SK-N-MC (cell line): ENCODE measurements at regions not wholly inside any gene's neighbourhood (a gene's known extent, or its start where the extent isn't known, plus 50 kb on each side); places are given as distances from the start of the nearest gene placed in this dataset.

Source experiments
- EZH2 ChIP-seq: fragments of 200-600 bp; sonication (generic); IDR thresholded peaks from one replicate; pipeline ENCODE4 v1.6.1; 2017; ENCODE audit warnings: antibody characterized with exemption
- POLR2AphosphoS5 ChIP-seq: IDR thresholded peaks from 2 replicates; pipeline ENCODE4 v1.6.1; 2012; ENCODE audit warnings: mild to moderate bottlenecking, low read depth, low read length, borderline replicate concordance

DNA sequence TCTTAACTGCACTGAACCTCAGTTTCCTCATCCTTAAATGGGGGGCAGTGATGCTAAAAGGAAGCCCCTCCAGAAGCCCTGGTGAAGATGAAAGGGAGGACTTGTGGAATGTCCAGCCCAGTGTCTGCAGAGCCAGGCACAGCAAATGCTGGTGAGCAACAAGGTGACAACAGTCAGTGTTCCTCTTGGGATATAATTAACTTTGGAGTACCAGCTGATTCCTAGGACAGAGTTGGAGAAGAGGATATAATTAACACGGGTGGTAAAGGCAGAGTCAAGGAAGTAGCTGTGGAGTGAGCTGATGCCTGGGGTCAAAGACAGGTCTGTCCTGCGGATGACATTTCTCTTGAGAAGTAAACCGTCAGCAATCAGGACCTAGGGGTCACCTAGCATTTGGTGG, 60.7 kb upstream of the MRPS6 start:
- TF ChIP-seq POLR2AphosphoS5 (no peak), EZH2 (no peak)
